WTC11 (cell line): ENCODE measurements at regions not wholly inside any gene's neighbourhood (a gene's known extent, or its start where the extent isn't known, plus 50 kb on each side); places are given as distances from the start of the nearest gene placed in this dataset.

Source experiments
- ATAC-seq: fragments of 200-7000 bp; cut with Tn5 transposase; 2 replicates; pipeline ENCODE4 v1.10.0; 2021; ENCODE audit warnings: mild to moderate bottlenecking, moderate library complexity
- CTCF ChIA-PET: fragments of 300-600 bp; sonication (Branson Sonifier 250); formaldehyde crosslinking; loops from one replicate; lab custom pipeline; 2021; ENCODE audit warnings: antibody characterized with exemption; lab: Charles Lee
- POLR2A ChIA-PET: fragments of 350-600 bp; sonication (Branson Sonifier 250); formaldehyde crosslinking; loops from one replicate; lab custom pipeline; 2021; ENCODE audit warnings: antibody characterized with exemption; lab: Charles Lee
- DNase-seq: peaks from one replicate; pipeline ENCODE4 v3.0.0; 2021; ENCODE audit warnings: low spot score
- H3K27ac Mint-ChIP-seq: 2 replicates; pipeline ENCODE4 v1.8.0; 2021; ENCODE audit warnings: mixed read lengths
- H3K27me3 Mint-ChIP-seq: 2 replicates; pipeline ENCODE4 v1.8.0; 2021; ENCODE audit warnings: low read depth, mild to moderate bottlenecking, moderate library complexity, mixed read lengths
- H3K36me3 Mint-ChIP-seq: 2 replicates; pipeline ENCODE4 v1.8.0; 2021; ENCODE audit warnings: mixed read lengths
- H3K4me1 Mint-ChIP-seq: 2 replicates; pipeline ENCODE4 v1.8.0; 2022; ENCODE audit warnings: mixed read lengths
- H3K4me3 Mint-ChIP-seq: 2 replicates; pipeline ENCODE4 v1.8.0; 2021; ENCODE audit warnings: mild to moderate bottlenecking, moderate library complexity, mixed read lengths
- H3K9me3 Mint-ChIP-seq: 2 replicates; pipeline ENCODE4 v1.8.0; 2021; ENCODE audit warnings: mixed read lengths
- ATF3 ChIP-seq: sonication (generic); formaldehyde crosslinking; conservative IDR thresholded peaks from 2 replicates; pipeline ENCODE4 v1.8.1; 2022; ENCODE audit warnings: mild to moderate bottlenecking, missing genetic modification reagents
- FOXP4 ChIP-seq: sonication (generic); formaldehyde crosslinking; IDR thresholded peaks from 2 replicates; pipeline ENCODE4 v1.8.0; 2022; ENCODE audit warnings: mild to moderate bottlenecking, missing genetic modification reagents
- GRHL2 ChIP-seq: fragments of 250-450 bp; sonication (Bioruptor Pico); IDR thresholded peaks from 2 replicates; pipeline ENCODE4 v1.8.0; 2022; ENCODE audit warnings: mild to moderate bottlenecking, moderate library complexity; ENCODE audit not compliant: insufficient replicate concordance, severe bottlenecking
- KAT7 ChIP-seq: sonication (generic); formaldehyde crosslinking; IDR thresholded peaks from 2 replicates; pipeline ENCODE4 v1.8.1; 2023; ENCODE audit warnings: missing genetic modification reagents, mild to moderate bottlenecking, borderline replicate concordance
- NFE2L1 ChIP-seq: sonication (generic); formaldehyde crosslinking; IDR thresholded peaks from 2 replicates; pipeline ENCODE4 v1.8.1; 2023; ENCODE audit warnings: missing genetic modification reagents
- NR3C1 ChIP-seq: sonication (generic); formaldehyde crosslinking; conservative IDR thresholded peaks from 2 replicates; pipeline ENCODE4 v1.8.1; 2023; ENCODE audit warnings: low read depth, mild to moderate bottlenecking, missing genetic modification reagents
- SMAD3 ChIP-seq: sonication (generic); formaldehyde crosslinking; IDR thresholded peaks from 2 replicates; pipeline ENCODE4 v1.8.0; 2022; ENCODE audit warnings: missing genetic modification reagents, mild to moderate bottlenecking, borderline replicate concordance
- TEAD1 ChIP-seq: sonication (generic); formaldehyde crosslinking; IDR thresholded peaks from 2 replicates; pipeline ENCODE4 v1.8.0; 2022; ENCODE audit warnings: mild to moderate bottlenecking, missing genetic modification reagents
- ZNF232 ChIP-seq: sonication (generic); formaldehyde crosslinking; IDR thresholded peaks from 2 replicates; pipeline ENCODE4 v1.8.0; 2022; ENCODE audit warnings: mild to moderate bottlenecking, missing genetic modification reagents
- ZNF263 ChIP-seq: sonication (generic); formaldehyde crosslinking; IDR thresholded peaks from 2 replicates; pipeline ENCODE4 v1.8.1; 2022; ENCODE audit warnings: low read depth, mild to moderate bottlenecking, moderate library complexity, missing genetic modification reagents
- ZNF281 ChIP-seq: sonication (generic); formaldehyde crosslinking; IDR thresholded peaks from 2 replicates; pipeline ENCODE4 v1.8.0; 2023; ENCODE audit warnings: mild to moderate bottlenecking, missing genetic modification reagents
- ZNF317 ChIP-seq: sonication (generic); formaldehyde crosslinking; IDR thresholded peaks from 2 replicates; pipeline ENCODE4 v1.8.1; 2023; ENCODE audit warnings: low read depth, mild to moderate bottlenecking, moderate library complexity, missing genetic modification reagents, borderline replicate concordance
- ZNF423 ChIP-seq: fragments of 250-450 bp; sonication (Bioruptor Pico); IDR thresholded peaks from 2 replicates; pipeline ENCODE4 v2.1.2; 2022; ENCODE audit warnings: mild to moderate bottlenecking, moderate library complexity
- TF ChIP-seq, protein P1 (sequence below): fragments of 250-450 bp; sonication (Bioruptor Pico); IDR thresholded peaks from 2 replicates; pipeline ENCODE4 v1.9.0; 2021; ENCODE audit warnings: mild to moderate bottlenecking
- TF ChIP-seq, protein P2 (sequence below): sonication (generic); formaldehyde crosslinking; IDR thresholded peaks from 2 replicates; pipeline ENCODE4 v1.8.1; 2023; ENCODE audit warnings: mild to moderate bottlenecking, missing genetic modification reagents
- TF ChIP-seq, protein P3 (sequence below): fragments of 250-450 bp; sonication (Bioruptor Pico); IDR thresholded peaks from 2 replicates; pipeline ENCODE4 v1.9.0; 2021; ENCODE audit warnings: moderate library complexity, mild to moderate bottlenecking, inconsistent platforms, borderline replicate concordance

- DNase-seq = no peak
- no peaks in the 10 kb centered on the region; the same call in 1 of the 2 replicates for H3K27me3 Mint-ChIP-seq
- no peaks in the 10 kb centered on the region for H3K36me3 Mint-ChIP-seq
- peak overlapping the region; percentile 4; the same call in 1 of the 2 replicates for H3K27ac Mint-ChIP-seq
- ATAC-seq = no peak
- TF ChIP-seq NR3C1 (CRISPR knock-in tag) = no peak
- ChIA-PET POLR2A (no interaction called here), CTCF (interaction anchor here (0.6 kb wide), 1 partner anchor 1152 kb away, joined by 3 read pairs; no protein-coding TSS in a partner anchor)
- H3K4me1 Mint-ChIP-seq = peaks cover 82% of the 10 kb centered on the region
- no peak overlapping the region for H3K4me3 Mint-ChIP-seq
- no peaks in the 10 kb centered on the region for H3K9me3 Mint-ChIP-seq
Measured at GRCh38 chr6:40290816-40291215, 296.3 kb downstream of the LRFN2 start.

- peaks cover 2% of the 10 kb centered on the region; the same call in 1 of the 2 replicates for H3K36me3 Mint-ChIP-seq
- peaks cover 93% of the 10 kb centered on the region for H3K4me1 Mint-ChIP-seq
- no peak for TF ChIP-seq ZNF281 (CRISPR knock-in tag)
- no peak for TF ChIP-seq ZNF232
- TF ChIP-seq ZNF263 (CRISPR knock-in tag) = no peak
- 0 out of 2 replicates have a peak, but pooled peaks have one; percentile 25 for TF ChIP-seq ZNF423 (CRISPR knock-in tag)
- no peak for TF ChIP-seq ZNF317
- TF ChIP-seq, protein P1, sequence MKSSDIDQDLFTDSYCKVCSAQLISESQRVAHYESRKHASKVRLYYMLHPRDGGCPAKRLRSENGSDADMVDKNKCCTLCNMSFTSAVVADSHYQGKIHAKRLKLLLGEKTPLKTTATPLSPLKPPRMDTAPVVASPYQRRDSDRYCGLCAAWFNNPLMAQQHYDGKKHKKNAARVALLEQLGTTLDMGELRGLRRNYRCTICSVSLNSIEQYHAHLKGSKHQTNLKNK (CRISPR knock-in tag) = no peak
- peak; percentile 47; the same call in 1 of the 2 replicates for TF ChIP-seq TEAD1 (CRISPR knock-in tag)
- no peak for TF ChIP-seq FOXP4
- no peak for TF ChIP-seq GRHL2
- no peak for TF ChIP-seq NFE2L1
- no peak for TF ChIP-seq SMAD3
- TF ChIP-seq, protein P2, sequence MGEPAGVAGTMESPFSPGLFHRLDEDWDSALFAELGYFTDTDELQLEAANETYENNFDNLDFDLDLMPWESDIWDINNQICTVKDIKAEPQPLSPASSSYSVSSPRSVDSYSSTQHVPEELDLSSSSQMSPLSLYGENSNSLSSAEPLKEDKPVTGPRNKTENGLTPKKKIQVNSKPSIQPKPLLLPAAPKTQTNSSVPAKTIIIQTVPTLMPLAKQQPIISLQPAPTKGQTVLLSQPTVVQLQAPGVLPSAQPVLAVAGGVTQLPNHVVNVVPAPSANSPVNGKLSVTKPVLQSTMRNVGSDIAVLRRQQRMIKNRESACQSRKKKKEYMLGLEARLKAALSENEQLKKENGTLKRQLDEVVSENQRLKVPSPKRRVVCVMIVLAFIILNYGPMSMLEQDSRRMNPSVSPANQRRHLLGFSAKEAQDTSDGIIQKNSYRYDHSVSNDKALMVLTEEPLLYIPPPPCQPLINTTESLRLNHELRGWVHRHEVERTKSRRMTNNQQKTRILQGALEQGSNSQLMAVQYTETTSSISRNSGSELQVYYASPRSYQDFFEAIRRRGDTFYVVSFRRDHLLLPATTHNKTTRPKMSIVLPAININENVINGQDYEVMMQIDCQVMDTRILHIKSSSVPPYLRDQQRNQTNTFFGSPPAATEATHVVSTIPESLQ (CRISPR knock-in tag) = no peak
- TF ChIP-seq KAT7 = no peak
- no peak for TF ChIP-seq ATF3 (CRISPR knock-in tag)
- TF ChIP-seq, protein P3, sequence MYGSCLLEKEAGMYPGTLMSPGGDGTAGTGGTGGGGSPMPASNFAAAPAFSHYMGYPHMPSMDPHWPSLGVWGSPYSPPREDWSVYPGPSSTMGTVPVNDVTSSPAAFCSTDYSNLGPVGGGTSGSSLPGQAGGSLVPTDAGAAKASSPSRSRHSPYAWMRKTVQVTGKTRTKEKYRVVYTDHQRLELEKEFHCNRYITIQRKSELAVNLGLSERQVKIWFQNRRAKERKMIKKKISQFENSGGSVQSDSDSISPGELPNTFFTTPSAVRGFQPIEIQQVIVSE = no peak
- TF ChIP-seq, all 79 proteins: peak for 2
- CTCF ChIA-PET = no interaction called here
- no peak for DNase-seq
- POLR2A ChIA-PET = no interaction called here
- H3K27me3 Mint-ChIP-seq = no peaks in the 10 kb centered on the region; the same call in 1 of the 2 replicates
- ATAC-seq = peak; percentile 7
- H3K9me3 Mint-ChIP-seq = no peaks in the 10 kb centered on the region
- H3K4me3 Mint-ChIP-seq = no peak overlapping the region
- peak overlapping the region; percentile 57 for H3K27ac Mint-ChIP-seq
Measured at GRCh38 chr6:40288919-40289318, 298.2 kb downstream of the LRFN2 start.
